ENCODE measurements at regions not wholly inside any gene's neighbourhood (a gene's known extent, or its start where the extent isn't known, plus 50 kb on each side); places are given as distances from the start of the nearest gene placed in this dataset.
"Not testable (repeated sequence)": the region's sequence is repeated elsewhere in the genome, so short reads cannot be mapped to it uniquely, and the experiment has no call there.

GRCh38 chr10:125235093-125236069, 75.0 kb upstream of the CTBP2 start:
- DNase-seq (ENCODE audit: low spot score), result no peak

- not testable (repeated sequence) for DNase-seq (ENCODE audit: low spot score)
These were observed 74.2 kb upstream of the CTBP2 start for GRCh38 chr10:125234576-125234975.

- DNase-seq (ENCODE audit: low spot score), result no peak
These were observed 73.4 kb upstream of the CTBP2 start for GRCh38 chr10:125233726-125234125.

GRCh38 chr10:125232841-125233240, 72.5 kb upstream of the CTBP2 start:
- no peak for DNase-seq (ENCODE audit: low spot score)

GRCh38 chr10:125231813-125232475, 71.6 kb upstream of the CTBP2 start:
- DNase-seq (ENCODE audit: low spot score), result no peak

- peak; percentile 30 for DNase-seq (ENCODE audit: low spot score)
These were observed 70.9 kb upstream of the CTBP2 start for GRCh38 chr10:125231116-125231812.

GRCh38 chr10:125230251-125230650, 69.9 kb upstream of the CTBP2 start:
- DNase-seq (ENCODE audit: low spot score), result no peak

GRCh38 chr10:125228245-125228940, 68.0 kb upstream of the CTBP2 start:
- DNase-seq (ENCODE audit: low spot score), result not testable (repeated sequence)

GRCh38 chr10:125227546-125227945, 67.2 kb upstream of the CTBP2 start:
- no peak for DNase-seq (ENCODE audit: low spot score)

GRCh38 chr10:125226823-125227222, 66.5 kb upstream of the CTBP2 start:
- no peak for DNase-seq (ENCODE audit: low spot score)

- no peak for DNase-seq (ENCODE audit: low spot score)
These were observed 65.6 kb upstream of the CTBP2 start for GRCh38 chr10:125226005-125226404.

GRCh38 chr10:125225051-125225450, 64.7 kb upstream of the CTBP2 start:
- no peak for DNase-seq (ENCODE audit: low spot score)

- no peak for DNase-seq (ENCODE audit: low spot score)
These were observed 62.3 kb upstream of the CTBP2 start for GRCh38 chr10:125222515-125223308.

GRCh38 chr10:125221716-125222115, 61.4 kb upstream of the CTBP2 start:
- DNase-seq (ENCODE audit: low spot score), result no peak

- DNase-seq (ENCODE audit: low spot score), result no peak
These were observed 59.4 kb upstream of the CTBP2 start for GRCh38 chr10:125219776-125220175.

GRCh38 chr10:125218967-125219366, 58.6 kb upstream of the CTBP2 start:
- no peak for DNase-seq (ENCODE audit: low spot score)

GRCh38 chr10:125217990-125218675, 57.8 kb upstream of the CTBP2 start:
- DNase-seq (ENCODE audit: low spot score), result no peak

- DNase-seq (ENCODE audit: low spot score), result no peak
These were observed 56.5 kb upstream of the CTBP2 start for GRCh38 chr10:125216861-125217260.

GRCh38 chr10:125216309-125216708, 55.9 kb upstream of the CTBP2 start:
- no peak for DNase-seq (ENCODE audit: low spot score)

- DNase-seq (ENCODE audit: low spot score), result no peak
These were observed 53.9 kb upstream of the CTBP2 start for GRCh38 chr10:125214283-125214570.
